OCI-LY3 (cell line): ENCODE measurements at regions not wholly inside any gene's neighbourhood (a gene's known extent, or its start where the extent isn't known, plus 50 kb on each side); places are given as distances from the start of the nearest gene placed in this dataset.
"Not testable (repeated sequence)": the region's sequence is repeated elsewhere in the genome, so short reads cannot be mapped to it uniquely, and the experiment has no call there.

Source experiments
- CTCF ChIP-seq: fragments of 200-600, 300-600 bp; sonication (generic); IDR thresholded peaks from 2 replicates; pipeline ENCODE4 v1.5.1; 2014; ENCODE audit warnings: antibody characterized with exemption, low read length, low read depth
- EZH2phosphoT487 ChIP-seq: fragments of 200-600 bp; shearing (Covaris generic); IDR thresholded peaks from 2 replicates; pipeline ENCODE4 v1.6.1; 2018; ENCODE audit warnings: antibody characterized with exemption, mixed run types, low read depth

- not testable (repeated sequence) for TF ChIP-seq CTCF, EZH2phosphoT487
Observed at GRCh38 chr10:71020061-71020460, 131.7 kb upstream of the PCBD1 start.
